Epithelial cell of proximal tubule (primary cell): ENCODE measurements at regions not wholly inside any gene's neighbourhood (a gene's known extent, or its start where the extent isn't known, plus 50 kb on each side); places are given as distances from the start of the nearest gene placed in this dataset.

ENCODE experiments used
- DNase-seq: peaks from one replicate; pipeline ENCODE4 v3.0.0-alpha.2; 2011; ENCODE audit warnings: low read depth
- H3K4me3 ChIP-seq: 2 replicates; pipeline ENCODE4 v1.5.1; 2011; ENCODE audit warnings: low read depth, mild to moderate bottlenecking, low read length
- TF ChIP-seq, protein P1 (sequence below): conservative IDR thresholded peaks from 2 replicates; pipeline ENCODE4 v1.5.1; 2012; ENCODE audit warnings: low read depth, mild to moderate bottlenecking, low read length

- H3K4me3 ChIP-seq, result no peak overlapping the region
- TF ChIP-seq, protein P1, sequence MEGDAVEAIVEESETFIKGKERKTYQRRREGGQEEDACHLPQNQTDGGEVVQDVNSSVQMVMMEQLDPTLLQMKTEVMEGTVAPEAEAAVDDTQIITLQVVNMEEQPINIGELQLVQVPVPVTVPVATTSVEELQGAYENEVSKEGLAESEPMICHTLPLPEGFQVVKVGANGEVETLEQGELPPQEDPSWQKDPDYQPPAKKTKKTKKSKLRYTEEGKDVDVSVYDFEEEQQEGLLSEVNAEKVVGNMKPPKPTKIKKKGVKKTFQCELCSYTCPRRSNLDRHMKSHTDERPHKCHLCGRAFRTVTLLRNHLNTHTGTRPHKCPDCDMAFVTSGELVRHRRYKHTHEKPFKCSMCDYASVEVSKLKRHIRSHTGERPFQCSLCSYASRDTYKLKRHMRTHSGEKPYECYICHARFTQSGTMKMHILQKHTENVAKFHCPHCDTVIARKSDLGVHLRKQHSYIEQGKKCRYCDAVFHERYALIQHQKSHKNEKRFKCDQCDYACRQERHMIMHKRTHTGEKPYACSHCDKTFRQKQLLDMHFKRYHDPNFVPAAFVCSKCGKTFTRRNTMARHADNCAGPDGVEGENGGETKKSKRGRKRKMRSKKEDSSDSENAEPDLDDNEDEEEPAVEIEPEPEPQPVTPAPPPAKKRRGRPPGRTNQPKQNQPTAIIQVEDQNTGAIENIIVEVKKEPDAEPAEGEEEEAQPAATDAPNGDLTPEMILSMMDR, result no peak
- no peak for DNase-seq
These were observed 67.2 kb downstream of the SLIT2 start for GRCh38 chr4:20318909-20319277.

DNA sequence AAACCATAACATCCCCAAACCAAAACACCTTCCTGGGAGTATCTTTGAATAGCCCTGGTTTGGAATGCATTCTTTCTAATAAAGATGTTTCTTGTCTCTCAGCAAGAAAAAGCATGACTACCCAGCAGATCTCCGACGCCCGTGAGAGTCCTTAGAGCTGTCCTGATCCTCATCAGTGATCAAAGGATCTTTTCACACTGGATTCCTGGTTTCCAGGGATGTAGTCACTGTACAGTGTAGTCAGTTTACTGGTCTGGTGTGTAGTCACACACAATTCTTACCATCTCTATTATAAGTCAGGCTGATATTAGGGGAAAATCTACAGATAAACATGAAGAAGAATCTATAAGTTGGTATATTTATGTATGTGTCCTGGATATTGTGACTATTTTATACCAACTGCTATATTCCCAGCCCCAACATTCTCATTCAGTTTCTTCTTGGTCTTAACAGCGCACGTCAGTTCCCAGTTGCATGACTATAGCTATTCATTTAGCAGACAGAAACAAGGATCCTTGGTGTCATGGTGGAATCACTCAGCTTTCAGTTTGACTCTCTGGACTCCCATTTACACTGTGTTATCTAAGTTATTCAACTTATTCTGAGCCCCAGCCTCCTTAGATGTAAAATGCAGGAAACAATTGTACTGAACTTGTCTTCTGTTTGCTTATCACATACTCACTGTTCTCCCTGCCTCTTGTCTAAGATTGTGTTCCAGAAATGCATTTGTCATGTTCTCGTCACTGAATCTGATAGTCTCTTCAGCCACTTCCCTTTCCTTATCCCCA lies 68.3 kb downstream of the SLIT2 start:
- H3K4me3 ChIP-seq, result no peak overlapping the region
- no peak for DNase-seq
- TF ChIP-seq, protein P1, result no peak

DNA sequence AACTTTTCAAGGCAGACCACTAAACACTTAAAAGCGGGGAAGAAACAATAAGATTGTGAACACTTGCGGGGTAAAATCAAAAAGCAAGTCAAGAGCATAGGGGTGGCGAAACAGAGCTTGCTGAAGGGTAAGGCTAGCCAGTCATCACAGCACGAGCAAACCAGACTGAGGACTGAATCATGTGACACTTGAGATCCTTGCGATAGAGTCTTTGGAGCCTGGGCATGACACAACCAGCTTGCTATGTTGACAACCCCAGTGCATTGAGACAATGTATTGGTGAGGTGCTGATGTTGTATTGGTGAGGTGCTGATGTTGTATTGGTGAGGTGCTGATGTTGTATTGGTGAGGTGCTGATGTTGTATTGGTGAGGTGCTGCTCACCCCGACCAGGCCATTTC lies 72.3 kb downstream of the SLIT2 start:
- no peak for DNase-seq
- no peak overlapping the region for H3K4me3 ChIP-seq
- TF ChIP-seq, protein P1, result no peak

DNA sequence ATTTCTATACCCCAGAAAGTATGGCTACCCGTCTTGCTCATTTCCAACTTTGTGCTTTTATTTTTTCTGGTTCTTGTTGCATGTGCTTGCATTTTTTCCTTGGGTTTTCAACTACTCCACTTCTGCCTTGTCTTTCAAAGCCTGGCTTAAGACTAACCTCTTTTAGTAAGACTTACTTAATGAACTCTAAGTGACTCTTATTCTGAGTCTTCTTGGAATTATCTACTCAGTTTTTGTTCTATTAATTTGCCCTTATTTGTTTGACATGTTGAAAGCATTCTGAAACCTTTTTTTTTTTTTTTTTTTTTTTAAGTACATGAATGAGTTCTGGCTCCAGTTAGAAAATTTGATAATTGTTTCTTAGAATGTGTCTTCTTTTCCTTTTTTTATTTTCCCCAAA lies 74.8 kb downstream of the SLIT2 start:
- no peak overlapping the region for H3K4me3 ChIP-seq
- no peak for DNase-seq
- TF ChIP-seq, protein P1, result no peak

GRCh38 chr4:20326977-20327376 lies 75.3 kb downstream of the SLIT2 start:
- TF ChIP-seq, protein P1, result no peak
- DNase-seq, result no peak
- no peak overlapping the region for H3K4me3 ChIP-seq

GRCh38 chr4:20327808-20328207 lies 76.1 kb downstream of the SLIT2 start:
- DNase-seq, result no peak
- H3K4me3 ChIP-seq, result no peak overlapping the region
- TF ChIP-seq, protein P1, result no peak

DNA sequence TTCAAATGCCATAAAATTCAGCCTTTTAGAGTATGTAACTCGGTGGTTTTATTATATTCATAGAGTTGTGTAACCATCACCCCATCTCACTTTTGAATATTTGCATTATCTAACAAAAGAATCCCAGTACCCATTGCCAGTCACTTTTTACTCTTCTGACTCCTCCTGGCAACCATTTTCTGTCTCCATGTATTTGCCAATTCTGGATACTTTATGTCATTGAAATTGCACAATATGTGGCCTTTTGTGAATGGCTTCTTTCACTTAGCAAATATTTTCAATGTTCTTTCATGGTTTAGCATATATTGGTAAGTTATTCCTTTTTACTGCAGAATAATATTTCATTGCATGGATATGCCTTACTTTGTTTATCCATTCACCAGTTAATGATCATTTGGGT lies 79.9 kb downstream of the SLIT2 start:
- no peak overlapping the region for H3K4me3 ChIP-seq
- TF ChIP-seq, protein P1, result no peak
- no peak for DNase-seq
